GM19023 (cell line): ENCODE measurements at regions not wholly inside any gene's neighbourhood (a gene's known extent, or its start where the extent isn't known, plus 50 kb on each side); places are given as distances from the start of the nearest gene placed in this dataset.
"Not testable (repeated sequence)": the region's sequence is repeated elsewhere in the genome, so short reads cannot be mapped to it uniquely, and the experiment has no call there.

Experiments used
- ATAC-seq: cut with Tn5 transposase; IDR thresholded peaks from one replicate; pipeline ENCODE4 v1.9.1; 2021; ENCODE audit warnings: mild to moderate bottlenecking, moderate library complexity; ENCODE audit not compliant: unreplicated experiment

DNA sequence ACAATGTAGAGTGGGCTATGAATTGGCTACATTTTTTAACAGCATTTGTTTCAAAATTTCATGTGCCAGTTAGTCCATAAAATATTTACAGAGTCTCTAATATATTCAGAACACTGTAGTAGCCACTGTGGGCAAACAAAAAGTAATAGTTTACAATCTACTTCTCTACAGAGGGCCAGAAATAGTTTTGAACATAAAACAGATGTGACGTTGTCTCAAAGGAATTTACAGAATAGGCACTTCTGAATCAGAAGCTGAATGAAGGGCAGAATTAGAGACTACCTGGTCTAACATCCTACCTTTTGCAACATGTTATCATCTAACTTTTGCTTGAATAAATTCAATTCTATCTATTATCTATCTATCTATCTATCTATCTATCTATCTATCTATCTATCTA lies 811.9 kb upstream of the EPHA5 start:
- ATAC-seq: no peak

DNA sequence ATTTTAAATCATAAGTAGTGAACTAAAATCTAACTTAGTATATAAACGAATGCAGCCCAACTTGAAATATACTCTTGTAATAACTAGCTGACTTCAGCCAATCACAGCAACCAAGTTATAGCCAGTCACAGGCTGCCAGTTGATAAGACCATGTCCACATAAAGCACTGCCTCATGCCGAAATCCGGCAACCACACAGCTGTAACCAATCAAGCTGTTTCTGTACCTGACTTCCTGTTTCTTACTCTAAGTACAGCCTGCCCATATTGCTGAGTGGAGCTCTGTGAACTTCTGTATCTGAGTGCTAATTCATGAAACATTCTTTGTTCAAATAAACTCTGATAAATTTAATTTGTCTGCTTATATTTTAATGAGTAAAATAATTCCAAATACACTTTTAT lies 805.3 kb upstream of the EPHA5 start:
- ATAC-seq: no peak

DNA sequence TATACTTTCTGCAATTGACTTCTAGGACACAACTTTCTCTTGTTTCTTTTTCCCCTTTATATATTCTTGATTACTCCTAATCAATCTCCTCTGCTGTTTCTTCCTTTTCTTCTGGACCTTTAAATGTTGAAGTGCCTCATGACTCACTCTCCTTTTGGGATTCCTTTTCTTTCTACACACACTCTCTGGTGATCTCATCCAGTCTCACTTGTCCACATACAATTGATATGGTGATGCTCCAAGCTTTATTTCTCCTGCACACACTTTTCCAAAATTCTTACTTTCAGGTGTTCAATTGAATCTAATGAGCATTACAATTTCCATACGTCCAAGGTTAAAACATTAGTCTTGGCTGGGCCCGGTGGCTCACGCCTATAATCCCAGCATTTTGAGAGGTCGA lies 794.8 kb upstream of the EPHA5 start:
- no peak for ATAC-seq

DNA sequence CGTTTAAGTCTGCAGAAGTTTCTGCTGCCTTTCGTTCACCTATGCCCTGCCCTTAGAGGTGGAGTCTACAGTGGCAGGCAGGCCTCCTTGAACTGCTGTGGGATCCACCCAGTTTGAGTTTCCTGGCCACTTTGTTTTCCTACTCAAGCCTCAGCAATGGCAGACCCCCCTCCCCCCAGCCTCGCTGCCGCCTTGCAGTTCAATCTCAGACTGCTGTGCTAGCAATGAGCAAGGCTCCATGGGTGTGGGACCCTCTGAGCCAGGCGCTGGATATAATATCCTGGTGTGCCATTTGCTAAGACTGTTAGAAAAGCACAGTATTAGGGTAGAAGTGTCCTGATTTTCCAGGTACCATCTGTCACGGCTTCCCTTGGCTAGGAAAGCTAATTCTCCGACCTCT lies 792.6 kb upstream of the EPHA5 start:
- not testable (repeated sequence) for ATAC-seq

DNA sequence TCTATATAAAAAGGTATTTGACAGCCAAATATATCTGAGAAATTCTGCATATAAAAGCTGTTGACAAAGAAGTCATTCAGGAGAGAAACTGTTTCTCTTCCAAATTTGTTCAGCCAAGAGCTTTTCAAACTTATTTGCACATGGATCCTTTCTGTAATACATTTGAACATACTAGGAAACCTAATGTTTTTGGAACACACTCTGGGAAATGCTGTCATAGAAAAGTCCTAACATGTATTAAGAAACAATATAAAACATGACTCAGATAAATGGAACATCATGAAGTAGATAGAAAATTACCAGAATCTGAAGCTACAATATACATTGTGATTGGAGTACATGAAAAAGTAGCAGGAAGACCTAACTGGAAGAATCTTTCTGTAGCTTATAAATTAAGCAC lies 781.5 kb upstream of the EPHA5 start:
- ATAC-seq: no peak

DNA sequence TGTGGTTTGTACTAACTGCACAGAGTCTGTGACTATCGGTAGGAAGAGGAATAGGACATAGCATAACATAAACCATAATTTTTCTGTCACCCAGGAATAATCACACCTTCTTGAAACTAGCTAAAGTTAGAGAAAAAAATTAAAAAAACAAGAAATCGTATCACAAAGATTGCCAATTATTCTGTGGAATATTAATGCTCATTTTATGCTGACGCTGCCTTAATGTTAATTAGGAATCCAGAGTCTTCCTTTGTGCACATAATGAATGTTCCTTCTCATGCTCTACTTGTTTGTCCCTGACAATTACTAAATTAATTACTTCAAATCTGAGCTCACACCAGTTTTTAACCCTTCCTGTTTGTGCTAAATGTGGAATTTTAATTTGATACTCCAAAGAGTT lies 772.7 kb upstream of the EPHA5 start:
- ATAC-seq: no peak

DNA sequence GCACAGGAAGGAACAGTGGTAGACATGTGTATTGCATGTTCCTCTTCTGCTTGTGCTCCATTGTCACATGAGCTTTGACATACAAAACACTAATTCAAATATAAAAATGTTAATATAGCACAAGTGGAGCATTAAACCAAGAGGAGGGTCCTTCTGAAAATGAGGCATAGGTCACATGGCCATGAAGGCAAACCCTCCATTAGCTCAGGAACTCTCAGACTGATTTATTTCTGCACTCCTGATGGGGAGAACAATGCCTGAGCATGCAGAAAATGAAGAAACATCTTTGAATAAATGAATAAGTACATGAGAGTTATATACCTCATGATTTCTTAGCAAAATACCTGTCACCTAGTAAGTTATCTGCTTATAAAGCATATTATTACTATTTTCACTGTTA lies 769.2 kb upstream of the EPHA5 start:
- no peak for ATAC-seq

DNA sequence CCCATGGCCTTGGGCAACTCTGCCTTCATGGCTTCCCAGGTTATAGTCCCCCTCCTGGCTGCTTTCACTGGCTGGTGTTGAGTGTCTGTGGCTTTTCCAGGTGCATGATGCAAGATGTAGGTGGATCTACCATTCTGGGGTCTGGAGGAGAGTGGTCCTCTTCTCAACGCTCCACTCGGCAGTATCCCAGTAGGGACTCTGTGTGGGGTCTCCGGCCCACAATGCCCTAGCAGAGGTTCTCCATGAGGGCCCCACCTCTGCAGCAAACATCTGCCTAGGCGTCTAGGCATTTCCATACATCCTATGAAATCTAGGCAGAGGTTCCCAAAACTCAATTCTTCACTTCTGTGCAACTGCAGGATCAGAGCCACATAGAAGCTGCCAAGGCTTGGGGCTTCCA lies 763.4 kb upstream of the EPHA5 start:
- no peak for ATAC-seq

DNA sequence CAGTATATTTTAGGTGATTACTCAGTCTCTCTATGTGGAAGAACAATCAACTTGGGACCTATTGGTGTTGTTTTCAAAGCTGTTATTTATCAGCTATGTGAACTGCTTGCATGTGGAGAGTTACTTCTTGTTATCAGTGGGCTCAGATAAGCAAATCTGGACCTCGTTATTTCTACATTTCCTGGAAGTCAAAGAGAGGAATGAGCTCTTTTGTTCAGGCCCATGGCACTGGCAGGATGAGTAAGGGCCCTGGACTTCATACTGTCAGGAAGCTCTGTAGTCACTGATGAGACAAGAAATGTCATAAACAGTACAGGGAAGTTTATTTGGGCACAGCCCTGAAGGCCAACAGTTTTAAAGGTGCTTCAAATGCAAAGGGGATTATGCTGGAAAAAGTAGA lies 760.6 kb upstream of the EPHA5 start:
- ATAC-seq: no peak

DNA sequence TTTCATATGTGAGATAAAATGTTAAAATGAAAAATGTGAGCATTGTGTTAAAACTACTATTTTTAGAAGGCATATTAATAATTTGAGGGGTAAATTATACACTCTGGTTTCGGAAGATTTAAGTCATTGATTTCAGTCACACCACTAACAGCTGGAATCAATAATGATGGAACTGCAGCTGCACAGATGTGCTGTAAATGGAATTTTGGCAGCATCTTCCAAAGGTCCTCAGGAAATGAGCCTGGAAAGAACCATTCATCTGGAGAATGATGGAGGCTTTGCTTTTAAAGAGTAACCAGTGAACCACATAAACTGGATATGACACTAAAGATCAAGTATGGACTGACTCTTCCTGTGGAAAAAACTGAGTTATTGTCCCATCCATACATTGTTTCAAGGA lies 759.0 kb upstream of the EPHA5 start:
- ATAC-seq: no peak

DNA sequence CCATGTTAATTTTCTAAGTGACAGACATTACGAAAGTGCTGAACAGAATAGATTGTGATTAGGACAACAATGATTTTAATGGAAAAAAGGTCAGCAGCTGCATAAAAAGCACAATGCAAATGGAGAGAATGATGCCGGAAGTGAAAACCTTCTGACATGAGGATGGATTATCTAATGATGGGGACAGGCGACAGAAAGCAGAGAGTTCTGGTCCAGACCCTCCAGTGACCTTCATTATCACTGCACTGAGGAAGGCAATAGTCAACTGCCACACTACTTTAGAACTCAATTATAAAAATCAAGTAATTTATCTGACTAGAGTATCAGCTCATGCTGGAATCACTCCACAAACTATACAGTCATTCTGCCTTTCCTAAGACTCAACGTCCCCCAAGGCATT lies 746.1 kb upstream of the EPHA5 start:
- ATAC-seq: no peak

DNA sequence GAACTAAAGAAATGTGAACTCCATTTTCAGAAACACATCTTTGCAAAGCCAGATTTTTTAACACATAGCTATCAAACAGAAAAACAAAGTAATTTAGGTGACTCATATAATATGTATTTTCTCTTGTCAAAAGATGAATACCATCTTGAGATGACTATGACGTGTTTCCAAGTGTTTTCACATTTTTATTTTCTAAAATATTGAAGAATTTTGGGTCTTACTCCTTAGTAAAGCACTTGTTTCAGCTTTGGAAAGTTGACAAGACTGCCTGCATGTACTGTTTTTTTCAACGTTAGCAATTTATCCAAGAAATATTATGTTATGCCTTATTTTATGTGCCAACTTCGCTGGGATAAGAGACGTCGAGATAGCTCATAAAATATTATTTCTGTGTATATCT lies 733.9 kb upstream of the EPHA5 start:
- no peak for ATAC-seq

DNA sequence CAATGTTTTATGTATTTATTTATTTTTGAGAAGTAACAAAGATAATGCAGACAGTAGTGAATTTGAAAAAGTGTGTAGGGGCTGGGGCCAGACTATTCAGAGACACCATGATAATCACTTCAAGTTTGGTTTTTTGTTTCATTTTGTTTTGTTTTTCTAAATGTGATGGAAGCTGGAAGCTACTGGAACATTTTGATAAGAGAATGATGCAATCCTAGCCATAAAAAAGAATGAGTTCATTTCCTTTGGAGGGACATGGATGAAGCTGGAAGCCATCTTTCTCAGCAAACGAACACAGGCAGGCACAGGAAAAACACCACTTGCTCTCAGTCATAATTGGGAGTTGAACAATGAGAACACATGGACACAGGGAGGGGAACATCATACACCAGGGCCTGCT lies 706.6 kb upstream of the EPHA5 start:
- no peak for ATAC-seq

DNA sequence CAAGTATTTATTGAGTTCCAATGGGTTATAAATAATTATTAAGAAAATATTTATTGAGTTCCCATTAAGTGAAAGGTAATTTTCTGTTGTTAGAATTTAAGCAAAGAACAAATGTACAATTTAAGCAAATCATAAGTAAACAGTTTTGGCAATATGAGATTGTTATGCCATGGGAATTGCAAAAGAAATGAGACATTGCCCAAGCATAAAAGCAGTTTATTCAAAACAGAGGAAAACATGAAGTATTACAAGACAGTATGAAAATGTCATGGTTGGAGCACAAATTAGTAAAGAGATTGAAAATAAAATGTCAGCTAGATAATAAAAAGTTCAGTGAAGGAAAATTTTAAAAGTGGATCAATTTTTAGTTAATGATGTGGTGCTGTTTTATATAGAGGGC lies 706.1 kb upstream of the EPHA5 start:
- no peak for ATAC-seq

DNA sequence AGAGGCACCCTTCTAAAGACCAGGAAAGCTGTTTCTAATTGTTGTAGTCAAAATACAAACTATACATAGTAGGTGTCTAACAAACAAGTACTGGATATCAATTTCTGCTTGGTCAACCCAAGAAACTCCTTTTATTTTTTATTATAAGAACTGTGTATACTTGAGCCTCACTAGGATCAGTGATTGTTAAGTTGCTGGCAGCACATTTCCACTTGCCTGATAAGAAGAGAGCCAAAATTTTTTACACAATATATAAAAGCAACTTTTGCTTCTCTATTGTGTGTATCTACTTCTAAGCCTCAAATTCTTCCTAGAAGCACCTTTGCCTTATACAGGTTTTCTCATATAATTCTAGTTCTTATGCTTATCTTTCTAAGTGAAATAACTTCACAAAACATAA lies 703.0 kb upstream of the EPHA5 start:
- no peak for ATAC-seq

DNA sequence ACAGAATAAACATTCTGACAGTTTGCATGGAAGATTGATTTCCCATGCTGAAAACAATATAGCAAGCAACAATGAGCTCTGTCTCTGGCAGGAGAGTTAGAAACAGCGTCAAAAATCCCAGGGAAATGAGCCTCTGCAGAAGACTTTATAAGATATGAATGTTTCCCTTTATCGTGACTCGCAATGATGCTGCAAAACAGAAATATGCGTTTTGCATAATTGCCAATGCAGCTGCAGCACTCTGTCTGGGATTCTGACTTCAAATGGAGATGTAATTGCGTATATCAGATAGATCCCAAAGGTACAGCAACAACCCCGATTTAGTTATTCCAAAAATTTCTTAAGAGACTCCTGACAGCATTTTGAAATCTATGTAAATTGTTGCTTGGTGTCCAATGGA lies 702.4 kb upstream of the EPHA5 start:
- ATAC-seq: no peak

DNA sequence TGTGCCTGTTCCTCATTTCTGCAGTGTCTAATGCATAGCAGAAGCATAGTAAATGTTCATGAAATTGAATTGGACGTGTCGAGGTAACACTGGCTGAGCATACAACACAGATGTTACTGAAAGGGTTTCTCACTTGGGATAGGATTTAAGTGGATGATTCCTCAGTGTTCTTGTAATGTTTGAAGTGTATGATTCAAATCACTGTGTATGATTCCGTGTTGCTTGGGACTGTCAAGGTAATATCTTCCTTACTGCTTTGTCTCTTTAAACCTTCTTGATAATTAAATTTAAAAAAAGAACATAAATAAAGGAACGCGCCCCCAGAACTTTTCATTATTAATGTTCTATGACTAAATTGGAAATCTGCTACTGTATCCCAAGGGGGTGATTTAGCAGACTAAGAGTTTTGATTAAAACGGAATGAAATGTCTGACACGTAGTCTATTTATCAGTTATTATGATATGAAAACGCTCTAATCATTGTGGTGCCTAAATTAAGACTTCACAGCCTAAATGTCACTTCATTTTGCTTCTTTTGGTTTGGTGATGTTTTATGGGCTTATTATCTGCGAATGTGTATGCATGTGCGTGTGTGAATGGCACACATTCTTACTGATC lies 696.9 kb upstream of the EPHA5 start:
- ATAC-seq: no peak

DNA sequence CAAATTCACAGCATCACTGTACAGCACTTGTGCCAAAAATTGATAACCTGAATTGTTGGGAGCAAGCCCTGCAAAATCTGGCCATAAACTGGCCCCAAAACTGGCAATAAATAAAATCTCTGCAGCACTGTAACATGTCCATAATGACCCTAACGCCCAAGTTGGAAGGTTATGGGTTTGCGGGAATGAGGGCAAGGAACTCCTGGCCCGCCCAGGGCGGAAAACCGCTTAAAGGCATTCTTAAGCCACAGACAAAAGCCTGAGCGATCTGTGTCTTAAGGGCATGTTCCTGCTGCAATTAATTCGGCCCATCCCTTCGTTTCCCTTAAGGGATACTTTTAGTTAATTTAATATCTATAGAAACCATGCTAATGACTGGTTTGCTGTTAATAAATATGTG lies 690.1 kb upstream of the EPHA5 start:
- not testable (repeated sequence) for ATAC-seq

DNA sequence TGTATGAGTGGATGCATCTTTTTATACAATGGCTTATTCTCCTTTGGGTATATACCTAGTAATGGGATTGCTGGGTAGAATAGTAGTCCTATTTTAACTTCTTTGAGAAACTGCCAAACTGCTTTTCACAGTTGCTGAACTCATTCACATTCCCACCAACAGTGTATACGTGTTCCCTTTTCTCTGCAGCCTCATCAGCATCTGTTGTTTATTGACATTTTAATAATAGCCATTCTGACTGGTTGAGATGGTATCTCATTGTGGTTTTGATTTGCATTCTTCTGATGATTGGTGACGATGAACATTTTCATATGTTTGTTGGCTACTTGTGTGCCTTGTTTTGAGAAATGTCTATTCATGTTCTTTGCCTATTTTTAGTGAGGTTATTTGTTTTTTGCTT lies 687.0 kb upstream of the EPHA5 start:
- ATAC-seq: no peak

DNA sequence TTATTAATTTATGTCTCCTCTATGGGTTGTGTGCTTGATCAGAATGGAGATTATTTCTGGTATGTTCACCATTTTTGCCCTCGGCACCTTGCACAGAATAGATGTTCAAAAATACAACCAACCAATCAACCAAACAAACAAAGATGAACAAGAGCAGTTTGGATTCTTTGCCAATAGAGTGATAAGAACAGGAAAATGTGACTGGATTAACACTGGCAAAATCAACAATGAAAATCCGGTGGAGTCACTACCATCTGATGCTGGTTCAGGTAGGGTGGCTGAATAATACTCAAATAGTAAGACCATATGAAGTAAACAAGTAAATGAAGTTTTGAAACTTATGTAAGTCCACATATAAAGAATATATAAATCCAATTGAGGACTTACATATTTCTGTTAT lies 685.0 kb upstream of the EPHA5 start:
- no peak for ATAC-seq

DNA sequence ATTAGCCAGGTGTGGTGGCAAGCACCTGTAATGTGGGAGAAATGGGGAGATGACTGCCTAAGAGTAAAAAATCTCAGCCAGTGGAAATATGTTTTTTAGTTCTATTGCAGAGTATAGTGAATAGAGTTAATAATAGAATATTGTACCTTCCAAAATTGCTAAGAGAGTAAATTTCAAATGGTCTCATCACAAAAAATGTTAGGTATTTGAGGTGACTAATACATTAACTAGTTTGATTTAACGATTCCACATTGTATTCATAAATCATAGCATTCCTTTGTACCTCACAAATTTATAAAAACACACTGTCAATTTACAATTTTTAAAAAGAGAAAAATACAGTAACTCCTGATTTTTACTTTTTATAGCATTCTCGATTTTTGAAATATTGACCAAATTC lies 681.5 kb upstream of the EPHA5 start:
- ATAC-seq: no peak

DNA sequence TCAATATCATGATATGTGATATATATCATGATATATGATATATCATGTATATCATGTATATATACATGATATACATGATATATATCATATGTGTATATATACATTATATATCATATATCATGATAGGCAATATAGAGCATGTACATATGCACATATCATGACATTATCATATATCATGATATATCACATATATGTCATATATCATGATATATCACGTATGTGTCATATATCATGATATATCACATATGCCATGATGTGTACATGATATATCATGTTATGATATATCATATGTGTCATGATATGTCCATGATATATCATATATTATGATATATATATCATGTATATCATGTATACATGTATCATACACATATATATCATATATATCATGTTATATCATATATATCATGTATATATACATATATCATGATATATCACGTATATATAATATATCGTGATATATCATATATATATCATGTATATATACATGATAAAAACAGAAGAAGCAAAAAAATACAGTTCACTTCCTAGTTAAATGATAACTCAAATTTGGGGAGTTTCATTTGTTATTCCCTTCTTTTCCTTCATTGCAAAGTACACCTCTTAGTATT lies 670.1 kb upstream of the EPHA5 start:
- ATAC-seq: no peak

DNA sequence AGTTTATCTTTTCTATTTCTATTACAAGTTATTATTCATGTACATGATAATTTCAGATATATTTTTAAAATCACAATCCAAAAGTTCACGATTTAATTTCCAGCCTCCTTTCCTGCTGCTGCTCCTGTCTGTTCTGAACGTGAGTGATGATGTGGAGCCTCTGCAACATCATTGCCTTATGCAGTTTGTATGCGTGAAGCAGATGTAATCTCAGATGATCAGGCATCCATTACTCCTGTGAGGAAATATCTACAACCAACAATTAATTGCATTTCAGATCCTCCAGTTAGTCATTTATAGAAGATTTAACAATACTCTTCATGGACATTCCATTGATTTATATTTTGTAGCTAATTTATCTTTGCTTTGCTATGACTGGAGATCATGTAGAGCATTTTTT lies 668.7 kb upstream of the EPHA5 start:
- no peak for ATAC-seq
